Esophagus squamous epithelium (tissue), 4 donors: ENCODE measurements at regions not wholly inside any gene's neighbourhood (a gene's known extent, or its start where the extent isn't known, plus 50 kb on each side); places are given as distances from the start of the nearest gene placed in this dataset.

Experiments used
- CTCF ChIP-seq, 6 experiments: fragments of 450-650 bp in 4 of 6; fragments of 200-600 bp in 2 of 6; sonication (generic) in 2 of 6; IDR thresholded peaks; one replicate each; pipeline ENCODE4 v1.5.1; 2016 to 2019; ENCODE audit warnings: antibody characterized with exemption in 6 of 6, mild to moderate bottlenecking in 4 of 6, moderate library complexity in 4 of 6
- POLR2A ChIP-seq, 4 donors: fragments of 450-650 bp; IDR thresholded peaks; one replicate each; pipeline ENCODE4 v1.6.1; 2017; ENCODE audit warnings: antibody characterized with exemption in 4 of 4, mild to moderate bottlenecking in 4 of 4, moderate library complexity in 3 of 4

GRCh38 chr3:89947337-89947954 is 840.0 kb downstream of the EPHA3 start:
- TF ChIP-seq POLR2A (IDR thresholded peaks at IDR 0.05) (no peak), CTCF (IDR thresholded peaks at IDR 0.05) (no peak)
